ENCODE measurements at regions not wholly inside any gene's neighbourhood (a gene's known extent, or its start where the extent isn't known, plus 50 kb on each side); places are given as distances from the start of the nearest gene placed in this dataset.

DNA sequence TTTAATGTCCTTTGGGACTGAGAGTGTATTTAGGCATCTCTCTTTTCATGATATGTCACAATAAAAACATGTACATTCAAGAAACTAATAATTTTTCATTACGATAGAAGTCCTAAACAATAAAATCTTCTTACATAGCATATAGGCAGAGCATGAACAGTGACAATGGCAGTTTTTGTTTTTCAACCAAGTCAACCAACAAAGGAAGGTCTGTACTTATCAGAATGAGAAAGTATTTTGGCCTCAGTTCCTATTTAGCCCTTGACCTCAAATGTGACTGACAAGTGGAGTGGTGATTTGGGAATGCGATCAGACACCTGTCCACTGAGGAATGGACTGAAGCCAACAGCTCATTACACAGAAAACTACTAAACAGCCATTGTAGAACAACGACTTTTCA is 219.5 kb downstream of the TMEM161B start:
- TF ChIP-seq, protein P1, sequence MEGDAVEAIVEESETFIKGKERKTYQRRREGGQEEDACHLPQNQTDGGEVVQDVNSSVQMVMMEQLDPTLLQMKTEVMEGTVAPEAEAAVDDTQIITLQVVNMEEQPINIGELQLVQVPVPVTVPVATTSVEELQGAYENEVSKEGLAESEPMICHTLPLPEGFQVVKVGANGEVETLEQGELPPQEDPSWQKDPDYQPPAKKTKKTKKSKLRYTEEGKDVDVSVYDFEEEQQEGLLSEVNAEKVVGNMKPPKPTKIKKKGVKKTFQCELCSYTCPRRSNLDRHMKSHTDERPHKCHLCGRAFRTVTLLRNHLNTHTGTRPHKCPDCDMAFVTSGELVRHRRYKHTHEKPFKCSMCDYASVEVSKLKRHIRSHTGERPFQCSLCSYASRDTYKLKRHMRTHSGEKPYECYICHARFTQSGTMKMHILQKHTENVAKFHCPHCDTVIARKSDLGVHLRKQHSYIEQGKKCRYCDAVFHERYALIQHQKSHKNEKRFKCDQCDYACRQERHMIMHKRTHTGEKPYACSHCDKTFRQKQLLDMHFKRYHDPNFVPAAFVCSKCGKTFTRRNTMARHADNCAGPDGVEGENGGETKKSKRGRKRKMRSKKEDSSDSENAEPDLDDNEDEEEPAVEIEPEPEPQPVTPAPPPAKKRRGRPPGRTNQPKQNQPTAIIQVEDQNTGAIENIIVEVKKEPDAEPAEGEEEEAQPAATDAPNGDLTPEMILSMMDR (conservative IDR thresholded peaks at IDR 0.05; ENCODE audit: low read depth in 2 of 2), result no peak
- TF ChIP-seq EZH2phosphoT487 (IDR thresholded peaks at IDR 0.05; ENCODE audit: unreplicated experiment), result no peak
- TF ChIP-seq POLR2AphosphoS5 (IDR thresholded peaks at IDR 0.05; ENCODE audit: low read depth), result no peak
- TF ChIP-seq EZH2 (IDR thresholded peaks at IDR 0.05; ENCODE audit: low read depth, unreplicated experiment), result no peak
- TF ChIP-seq NANOG (IDR thresholded peaks at IDR 0.05; ENCODE audit: borderline replicate concordance), result no peak
- TF ChIP-seq, protein P2, sequence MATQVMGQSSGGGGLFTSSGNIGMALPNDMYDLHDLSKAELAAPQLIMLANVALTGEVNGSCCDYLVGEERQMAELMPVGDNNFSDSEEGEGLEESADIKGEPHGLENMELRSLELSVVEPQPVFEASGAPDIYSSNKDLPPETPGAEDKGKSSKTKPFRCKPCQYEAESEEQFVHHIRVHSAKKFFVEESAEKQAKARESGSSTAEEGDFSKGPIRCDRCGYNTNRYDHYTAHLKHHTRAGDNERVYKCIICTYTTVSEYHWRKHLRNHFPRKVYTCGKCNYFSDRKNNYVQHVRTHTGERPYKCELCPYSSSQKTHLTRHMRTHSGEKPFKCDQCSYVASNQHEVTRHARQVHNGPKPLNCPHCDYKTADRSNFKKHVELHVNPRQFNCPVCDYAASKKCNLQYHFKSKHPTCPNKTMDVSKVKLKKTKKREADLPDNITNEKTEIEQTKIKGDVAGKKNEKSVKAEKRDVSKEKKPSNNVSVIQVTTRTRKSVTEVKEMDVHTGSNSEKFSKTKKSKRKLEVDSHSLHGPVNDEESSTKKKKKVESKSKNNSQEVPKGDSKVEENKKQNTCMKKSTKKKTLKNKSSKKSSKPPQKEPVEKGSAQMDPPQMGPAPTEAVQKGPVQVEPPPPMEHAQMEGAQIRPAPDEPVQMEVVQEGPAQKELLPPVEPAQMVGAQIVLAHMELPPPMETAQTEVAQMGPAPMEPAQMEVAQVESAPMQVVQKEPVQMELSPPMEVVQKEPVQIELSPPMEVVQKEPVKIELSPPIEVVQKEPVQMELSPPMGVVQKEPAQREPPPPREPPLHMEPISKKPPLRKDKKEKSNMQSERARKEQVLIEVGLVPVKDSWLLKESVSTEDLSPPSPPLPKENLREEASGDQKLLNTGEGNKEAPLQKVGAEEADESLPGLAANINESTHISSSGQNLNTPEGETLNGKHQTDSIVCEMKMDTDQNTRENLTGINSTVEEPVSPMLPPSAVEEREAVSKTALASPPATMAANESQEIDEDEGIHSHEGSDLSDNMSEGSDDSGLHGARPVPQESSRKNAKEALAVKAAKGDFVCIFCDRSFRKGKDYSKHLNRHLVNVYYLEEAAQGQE (IDR thresholded peaks at IDR 0.05; ENCODE audit: unreplicated experiment), result no peak
- no peak for TF ChIP-seq JUNB (IDR thresholded peaks at IDR 0.05; ENCODE audit: unreplicated experiment)
- no peak for TF ChIP-seq CREB1 (CRISPR knock-in tag; IDR thresholded peaks at IDR 0.05; ENCODE audit: low read depth)
- TF ChIP-seq, protein P3, sequence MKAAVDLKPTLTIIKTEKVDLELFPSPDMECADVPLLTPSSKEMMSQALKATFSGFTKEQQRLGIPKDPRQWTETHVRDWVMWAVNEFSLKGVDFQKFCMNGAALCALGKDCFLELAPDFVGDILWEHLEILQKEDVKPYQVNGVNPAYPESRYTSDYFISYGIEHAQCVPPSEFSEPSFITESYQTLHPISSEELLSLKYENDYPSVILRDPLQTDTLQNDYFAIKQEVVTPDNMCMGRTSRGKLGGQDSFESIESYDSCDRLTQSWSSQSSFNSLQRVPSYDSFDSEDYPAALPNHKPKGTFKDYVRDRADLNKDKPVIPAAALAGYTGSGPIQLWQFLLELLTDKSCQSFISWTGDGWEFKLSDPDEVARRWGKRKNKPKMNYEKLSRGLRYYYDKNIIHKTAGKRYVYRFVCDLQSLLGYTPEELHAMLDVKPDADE (IDR thresholded peaks at IDR 0.05), result no peak

Data from GM23338 (cell line).